ENCODE measurements at regions not wholly inside any gene's neighbourhood (a gene's known extent, or its start where the extent isn't known, plus 50 kb on each side); places are given as distances from the start of the nearest gene placed in this dataset.

DNA sequence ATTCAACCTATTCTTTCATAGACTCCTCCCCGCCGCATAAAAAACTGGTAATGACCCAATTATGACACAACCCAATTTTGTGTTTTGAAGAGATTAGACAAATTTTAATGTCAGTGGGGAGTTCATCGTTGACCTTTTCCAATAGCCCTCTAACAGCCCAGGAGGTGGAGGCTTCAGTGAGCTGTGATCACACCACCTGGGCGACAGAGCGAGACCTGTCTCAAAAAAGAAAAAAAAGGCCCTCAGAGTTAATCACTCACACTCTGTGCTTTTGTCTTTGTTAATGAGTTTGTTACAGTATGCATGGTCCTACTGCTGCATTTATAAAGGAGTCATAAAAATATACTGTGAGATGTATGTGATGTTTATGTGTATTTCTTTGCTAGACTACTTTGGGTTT, 510.6 kb downstream of the CPS1 start:
- POLR2A ChIA-PET, result no interaction called here
- CTCF ChIA-PET, result interaction anchor here (1.4 to 1.5 kb wide), 2 partner anchors 16 to 563 kb away, joined by 3 read pairs; no protein-coding TSS in a partner anchor
- BruUV-seq (replicated peaks), result no TSS peak
- H3K36me3 Mint-ChIP-seq (ENCODE audit: insufficient read depth, unreplicated experiment), result no peaks in the 10 kb centered on the region
- no peak for DNase-seq (ENCODE audit: unreplicated experiment)
- intact Hi-C loops (cut with micrococcal nuclease), result no loop called here
- no peaks in the 10 kb centered on the region for H3K9me3 Mint-ChIP-seq (ENCODE audit: unreplicated experiment)
- peaks cover 91% of the 10 kb centered on the region for H3K27me3 Mint-ChIP-seq (ENCODE audit: insufficient read depth, unreplicated experiment)
- no peak overlapping the region for H3K27ac Mint-ChIP-seq (ENCODE audit: low read depth, unreplicated experiment)
- TF ChIP-seq, protein P1, sequence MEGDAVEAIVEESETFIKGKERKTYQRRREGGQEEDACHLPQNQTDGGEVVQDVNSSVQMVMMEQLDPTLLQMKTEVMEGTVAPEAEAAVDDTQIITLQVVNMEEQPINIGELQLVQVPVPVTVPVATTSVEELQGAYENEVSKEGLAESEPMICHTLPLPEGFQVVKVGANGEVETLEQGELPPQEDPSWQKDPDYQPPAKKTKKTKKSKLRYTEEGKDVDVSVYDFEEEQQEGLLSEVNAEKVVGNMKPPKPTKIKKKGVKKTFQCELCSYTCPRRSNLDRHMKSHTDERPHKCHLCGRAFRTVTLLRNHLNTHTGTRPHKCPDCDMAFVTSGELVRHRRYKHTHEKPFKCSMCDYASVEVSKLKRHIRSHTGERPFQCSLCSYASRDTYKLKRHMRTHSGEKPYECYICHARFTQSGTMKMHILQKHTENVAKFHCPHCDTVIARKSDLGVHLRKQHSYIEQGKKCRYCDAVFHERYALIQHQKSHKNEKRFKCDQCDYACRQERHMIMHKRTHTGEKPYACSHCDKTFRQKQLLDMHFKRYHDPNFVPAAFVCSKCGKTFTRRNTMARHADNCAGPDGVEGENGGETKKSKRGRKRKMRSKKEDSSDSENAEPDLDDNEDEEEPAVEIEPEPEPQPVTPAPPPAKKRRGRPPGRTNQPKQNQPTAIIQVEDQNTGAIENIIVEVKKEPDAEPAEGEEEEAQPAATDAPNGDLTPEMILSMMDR (IDR thresholded peaks at IDR 0.05; ENCODE audit: unreplicated experiment), result no peak
- no peaks in the 10 kb centered on the region for H3K4me1 Mint-ChIP-seq (ENCODE audit: insufficient read depth, unreplicated experiment)
- no peak overlapping the region for H3K4me3 Mint-ChIP-seq (ENCODE audit: unreplicated experiment)

DNA sequence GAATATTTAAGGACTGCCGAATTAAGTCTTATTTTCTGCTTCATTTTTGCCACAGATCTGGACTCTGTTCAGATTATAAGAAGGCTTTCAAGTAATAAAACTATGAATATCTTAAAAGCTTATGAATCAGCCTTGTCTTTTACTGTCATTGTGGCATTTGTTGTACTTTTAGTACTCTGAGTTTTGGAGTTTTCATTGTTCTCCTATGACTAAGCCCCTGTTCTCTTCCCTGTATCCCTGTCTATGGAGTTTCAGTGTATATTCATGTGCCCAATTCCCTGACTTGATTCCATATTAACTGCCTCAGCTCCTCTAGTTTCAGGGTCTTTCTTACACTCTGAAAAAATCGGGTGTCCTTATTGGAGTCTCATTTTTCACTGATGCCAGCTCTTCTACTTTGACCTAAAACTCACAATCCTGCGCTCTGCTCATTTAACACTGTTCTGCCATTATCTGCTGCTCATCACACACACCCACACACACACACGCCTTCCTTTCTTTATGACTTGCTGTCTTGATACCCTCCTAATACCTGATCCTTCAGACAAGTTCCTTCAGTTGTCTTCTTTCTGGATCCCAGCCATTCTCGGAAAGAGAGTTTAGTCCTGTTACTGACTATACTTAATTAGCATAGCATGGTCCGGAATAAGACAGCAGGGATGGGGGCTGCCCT, 511.8 kb downstream of the CPS1 start:
- H3K27ac Mint-ChIP-seq (ENCODE audit: low read depth, unreplicated experiment), result no peak overlapping the region
- peaks cover 83% of the 10 kb centered on the region for H3K27me3 Mint-ChIP-seq (ENCODE audit: insufficient read depth, unreplicated experiment)
- no peaks in the 10 kb centered on the region for H3K9me3 Mint-ChIP-seq (ENCODE audit: unreplicated experiment)
- POLR2A ChIA-PET, result no interaction called here
- H3K36me3 Mint-ChIP-seq (ENCODE audit: insufficient read depth, unreplicated experiment), result no peaks in the 10 kb centered on the region
- CTCF ChIA-PET, result interaction anchor here (0.6 to 2.5 kb wide), 5 partner anchors 15 to 676 kb away, joined by 3 to 9 read pairs (median 3); no protein-coding TSS in a partner anchor
- H3K4me1 Mint-ChIP-seq (ENCODE audit: insufficient read depth, unreplicated experiment), result no peaks in the 10 kb centered on the region
- H3K4me3 Mint-ChIP-seq (ENCODE audit: unreplicated experiment), result no peak overlapping the region
- no TSS peak for BruUV-seq (replicated peaks)
- DNase-seq (ENCODE audit: unreplicated experiment), result no peak
- intact Hi-C loops (cut with micrococcal nuclease), result no loop called here
- TF ChIP-seq, protein P1 (IDR thresholded peaks at IDR 0.05; ENCODE audit: unreplicated experiment), result no peak

GRCh38 chr2:211070547-211070946, 514.1 kb downstream of the CPS1 start:
- CTCF ChIA-PET, result interaction anchor here (0.9 kb wide), 1 partner anchor 9 kb away, joined by 3 read pairs; no protein-coding TSS in a partner anchor
- Mint-ChIP-seq H3K36me3 (ENCODE audit: insufficient read depth, unreplicated experiment) (no peaks in the 10 kb centered on the region), H3K27ac (ENCODE audit: low read depth, unreplicated experiment) (no peak overlapping the region), H3K4me3 (ENCODE audit: unreplicated experiment) (no peak overlapping the region), H3K27me3 (ENCODE audit: insufficient read depth, unreplicated experiment) (peaks cover 73% of the 10 kb centered on the region), H3K9me3 (ENCODE audit: unreplicated experiment) (no peaks in the 10 kb centered on the region), H3K4me1 (ENCODE audit: insufficient read depth, unreplicated experiment) (no peaks in the 10 kb centered on the region)
- TF ChIP-seq, protein P1 (IDR thresholded peaks at IDR 0.05; ENCODE audit: unreplicated experiment), result no peak
- intact Hi-C loops (cut with micrococcal nuclease), result no loop called here
- BruUV-seq (replicated peaks), result no TSS peak
- POLR2A ChIA-PET, result no interaction called here
- no peak for DNase-seq (ENCODE audit: unreplicated experiment)

DNA sequence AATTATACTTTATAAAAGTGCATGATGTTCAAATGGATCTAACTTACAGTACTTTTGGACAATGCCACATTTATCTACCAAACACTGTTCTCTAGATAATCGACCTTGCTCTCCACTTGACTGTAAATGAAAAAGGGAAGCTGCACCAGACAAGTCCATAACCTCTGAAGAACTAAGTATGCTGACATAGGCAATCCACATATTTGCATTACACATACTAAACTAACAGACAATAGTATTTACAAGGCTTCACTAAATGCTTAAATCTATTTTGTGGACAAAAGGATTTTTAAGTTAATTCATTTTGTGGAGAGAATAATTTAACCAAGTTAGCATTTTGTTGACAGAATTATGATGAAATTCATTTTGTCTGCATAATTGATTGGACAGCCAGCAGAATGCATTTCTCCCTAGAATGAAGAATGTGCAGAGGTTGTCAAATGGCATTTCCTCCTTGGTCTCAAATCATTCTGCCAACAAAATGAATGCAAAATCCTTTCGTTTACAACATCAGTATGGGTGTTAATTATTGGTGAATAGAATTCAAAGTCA, 520.9 kb downstream of the CPS1 start:
- ChIA-PET CTCF (interaction anchor here (1.7 kb wide), 1 partner anchor 9 kb away, joined by 4 read pairs; no protein-coding TSS in a partner anchor), POLR2A (no interaction called here)
- H3K27me3 Mint-ChIP-seq (ENCODE audit: insufficient read depth, unreplicated experiment), result peaks cover 66% of the 10 kb centered on the region
- H3K9me3 Mint-ChIP-seq (ENCODE audit: unreplicated experiment), result no peaks in the 10 kb centered on the region
- H3K4me3 Mint-ChIP-seq (ENCODE audit: unreplicated experiment), result no peak overlapping the region
- BruUV-seq (replicated peaks), result no TSS peak
- TF ChIP-seq, protein P1 (IDR thresholded peaks at IDR 0.05; ENCODE audit: unreplicated experiment), result no peak
- no peaks in the 10 kb centered on the region for H3K36me3 Mint-ChIP-seq (ENCODE audit: insufficient read depth, unreplicated experiment)
- intact Hi-C loops (cut with micrococcal nuclease), result no loop called here
- H3K4me1 Mint-ChIP-seq (ENCODE audit: insufficient read depth, unreplicated experiment), result no peaks in the 10 kb centered on the region
- no peak overlapping the region for H3K27ac Mint-ChIP-seq (ENCODE audit: low read depth, unreplicated experiment)
- no peak for DNase-seq (ENCODE audit: unreplicated experiment)

All from MCF 10A (cell line).